Upper lobe of left lung (tissue), 6 donors: ENCODE measurements at regions not wholly inside any gene's neighbourhood (a gene's known extent, or its start where the extent isn't known, plus 50 kb on each side); places are given as distances from the start of the nearest gene placed in this dataset.

Experiments used
- ATAC-seq, 2 donors: fragments of 200-7000 bp; cut with Tn5 transposase; one replicate each; pipeline ENCODE4 v1.9.1; 2022; ENCODE audit warnings: mild to moderate bottlenecking in 2 of 2, moderate library complexity in 2 of 2; ENCODE audit not compliant: low FRiP score in 2 of 2
- DNase-seq, 2 donors: peaks; one replicate each; pipeline ENCODE4 v3.0.0-alpha.2; 2019 to 2020
- H3K27ac ChIP-seq, 4 donors: fragments of 200-600 bp; sonication (generic); one replicate each; pipeline ENCODE4 v1.5.1; 2016 to 2019
- H3K27me3 ChIP-seq, 4 donors: fragments of 200-600 bp; sonication (generic); one replicate each; pipeline ENCODE4 v1.5.1; 2017 to 2019
- H3K36me3 ChIP-seq, 4 donors: fragments of 200-600 bp; sonication (generic); one replicate each; pipeline ENCODE4 v1.5.1; 2016 to 2019
- H3K4me1 ChIP-seq, 4 donors: fragments of 200-600 bp; sonication (generic); one replicate each; pipeline ENCODE4 v1.5.1; 2018 to 2019
- H3K4me3 ChIP-seq, 4 donors: fragments of 200-600 bp; sonication (generic); one replicate each; pipeline ENCODE4 v1.5.1; 2017 to 2019; ENCODE audit warnings: mild to moderate bottlenecking in 2 of 4, moderate library complexity in 1 of 4
- H3K9me3 ChIP-seq, 4 donors: fragments of 200-600 bp; sonication (generic); one replicate each; pipeline ENCODE4 v1.5.1; 2018 to 2019
- CTCF ChIP-seq, 6 experiments: fragments of 450-650 bp in 4 of 6; fragments of 200-600 bp in 2 of 6; sonication (generic) in 2 of 6; IDR thresholded peaks; one replicate each; pipeline ENCODE4 v1.5.1; 2016 to 2019; ENCODE audit warnings: antibody characterized with exemption in 6 of 6
- EP300 ChIP-seq, 4 donors: sonication (generic); formaldehyde crosslinking; IDR thresholded peaks; one replicate each; pipeline ENCODE4 v1.5.1; 2017; ENCODE audit warnings: antibody characterized with exemption in 4 of 4, control low read depth in 2 of 4
- POLR2A ChIP-seq, 4 donors: fragments of 450-650 bp; IDR thresholded peaks; one replicate each; pipeline ENCODE4 v1.5.1; 2016 to 2017; ENCODE audit warnings: antibody characterized with exemption in 4 of 4, mild to moderate bottlenecking in 2 of 4
- POLR2AphosphoS5 ChIP-seq, 2 donors: sonication (generic); formaldehyde crosslinking; IDR thresholded peaks; one replicate each; pipeline ENCODE4 v1.5.1; 2017; ENCODE audit warnings: antibody characterized with exemption in 2 of 2
- WGBS, 2 donors: methylation state at CpG; one replicate each; pipeline ENCODE4 v1.1.5; 2017 to 2018; 5-methylcytosine and 5-hydroxymethylcytosine counted together
- donor health status: DM: no; HTN: no; CAD: no; lungs with moderate emphysema.
- donor health status: DM: no; HTN: yes; CAD: no; lungs with severe emphysema.

GRCh38 chr18:61713502-61713901 is 179.3 kb downstream of the RNF152 start:
- TF ChIP-seq POLR2AphosphoS5 (IDR thresholded peaks at IDR 0.05) = no peak
- TF ChIP-seq POLR2A (IDR thresholded peaks at IDR 0.05) = no peak
- no peak for TF ChIP-seq CTCF (IDR thresholded peaks at IDR 0.05)
- TF ChIP-seq EP300 (IDR thresholded peaks at IDR 0.05) = no peak
- no peak overlapping the region for H3K27ac ChIP-seq

GRCh38 chr18:61710082-61710620 is 182.7 kb downstream of the RNF152 start:
- ATAC-seq (no peak), DNase-seq (no peak)
- Histone ChIP-seq H3K4me3 (no peak overlapping the region), H3K36me3 (no peaks in the 10 kb centered on the region), H3K9me3 (no peaks in the 10 kb centered on the region), H3K4me1 (no peaks in the 10 kb centered on the region), H3K27me3 (no peaks in the 10 kb centered on the region), H3K27ac (no peak overlapping the region)
- 82 to 83% methylated on average over 1 of the region's 1 CpG for WGBS, 2 donors
- no peak for TF ChIP-seq POLR2A (IDR thresholded peaks at IDR 0.05)
- no peak for TF ChIP-seq EP300 (IDR thresholded peaks at IDR 0.05)
- TF ChIP-seq CTCF (IDR thresholded peaks at IDR 0.05) = no peak
- no peak for TF ChIP-seq POLR2AphosphoS5 (IDR thresholded peaks at IDR 0.05)

More at GRCh38 chr18:61713502-61713901, 179.3 kb downstream of the RNF152 start:
- no peaks in the 10 kb centered on the region for H3K27me3 ChIP-seq
- no peak for ATAC-seq
- H3K4me1 ChIP-seq = no peaks in the 10 kb centered on the region
- no peaks in the 10 kb centered on the region for H3K36me3 ChIP-seq
- H3K4me3 ChIP-seq = no peak overlapping the region
- no peak for DNase-seq
- H3K9me3 ChIP-seq = no peaks in the 10 kb centered on the region

- WGBS, 2 donors = 77 to 87% methylated on average over 3 of the region's 3 CpGs
- no peak overlapping the region for H3K4me3 ChIP-seq
- no peak for TF ChIP-seq POLR2A (IDR thresholded peaks at IDR 0.05)
- no peak for TF ChIP-seq CTCF (IDR thresholded peaks at IDR 0.05)
- no peak for TF ChIP-seq POLR2AphosphoS5 (IDR thresholded peaks at IDR 0.05)
- TF ChIP-seq EP300 (IDR thresholded peaks at IDR 0.05) = no peak
- ATAC-seq (no peak), DNase-seq (no peak)
- no peaks in the 10 kb centered on the region for H3K36me3 ChIP-seq
- no peak overlapping the region for H3K27ac ChIP-seq
- H3K27me3 ChIP-seq = no peaks in the 10 kb centered on the region
- no peaks in the 10 kb centered on the region for H3K9me3 ChIP-seq
- no peaks in the 10 kb centered on the region for H3K4me1 ChIP-seq
Observed at GRCh38 chr18:61706276-61706915, 186.4 kb downstream of the RNF152 start.

- Histone ChIP-seq H3K36me3 (no peaks in the 10 kb centered on the region), H3K4me1 (no peaks in the 10 kb centered on the region), H3K27ac (no peak overlapping the region), H3K9me3 (no peaks in the 10 kb centered on the region), H3K27me3 (no peaks in the 10 kb centered on the region), H3K4me3 (no peak overlapping the region)
- DNase-seq (no peak), ATAC-seq (no peak)
- TF ChIP-seq POLR2AphosphoS5 (IDR thresholded peaks at IDR 0.05) = no peak
- no peak for TF ChIP-seq EP300 (IDR thresholded peaks at IDR 0.05)
- TF ChIP-seq POLR2A (IDR thresholded peaks at IDR 0.05) = no peak
- TF ChIP-seq CTCF (IDR thresholded peaks at IDR 0.05) = no peak
Observed at GRCh38 chr18:61703508-61703907, 189.3 kb downstream of the RNF152 start.

- no peak for ATAC-seq
Observed at GRCh38 chr18:61702007-61702406, 190.8 kb downstream of the RNF152 start.

More at GRCh38 chr18:61702007-61702406, 190.8 kb downstream of the RNF152 start:
- 87 to 90% methylated on average over 3 of the region's 3 CpGs for WGBS, 2 donors
- H3K36me3 ChIP-seq = no peaks in the 10 kb centered on the region
- no peak overlapping the region for H3K4me3 ChIP-seq
- H3K27ac ChIP-seq = no peak overlapping the region
- H3K4me1 ChIP-seq = no peaks in the 10 kb centered on the region
- TF ChIP-seq POLR2AphosphoS5 (IDR thresholded peaks at IDR 0.05) (no peak), EP300 (IDR thresholded peaks at IDR 0.05) (no peak), POLR2A (IDR thresholded peaks at IDR 0.05) (no peak), CTCF (IDR thresholded peaks at IDR 0.05) (no peak)
- no peaks in the 10 kb centered on the region for H3K9me3 ChIP-seq
- no peak for DNase-seq
- H3K27me3 ChIP-seq = no peaks in the 10 kb centered on the region
